ENCODE measurements at regions not wholly inside any gene's neighbourhood (a gene's known extent, or its start where the extent isn't known, plus 50 kb on each side); places are given as distances from the start of the nearest gene placed in this dataset.

DNA sequence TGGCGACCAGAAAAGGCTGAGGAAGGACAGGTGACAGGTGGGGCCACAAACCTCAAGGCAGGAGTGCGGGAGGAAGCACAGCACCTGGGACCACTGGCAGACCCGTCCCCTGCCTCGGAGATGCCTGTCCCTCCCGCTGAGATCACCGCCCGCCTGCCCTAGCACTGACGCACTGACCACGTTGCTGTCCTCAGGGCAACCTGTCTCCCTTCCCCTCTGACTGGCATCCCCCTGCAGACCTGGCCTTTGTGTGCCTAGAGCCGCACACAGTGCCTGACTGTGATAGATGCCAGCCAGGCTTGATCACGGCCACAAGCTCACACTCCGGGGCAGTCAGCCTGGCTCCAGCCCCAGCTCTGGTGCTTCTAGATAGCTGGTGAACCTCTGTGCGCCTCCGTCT lies 58.4 kb upstream of the EN2 start:
- no peak for TF ChIP-seq POLR2AphosphoS5 (IDR thresholded peaks at IDR 0.05; ENCODE audit: insufficient read depth, low read depth, low read length)
- TF ChIP-seq POLR2A (IDR thresholded peaks at IDR 0.05; ENCODE audit: low read depth, low read length) = no peak
- TF ChIP-seq, protein P1, sequence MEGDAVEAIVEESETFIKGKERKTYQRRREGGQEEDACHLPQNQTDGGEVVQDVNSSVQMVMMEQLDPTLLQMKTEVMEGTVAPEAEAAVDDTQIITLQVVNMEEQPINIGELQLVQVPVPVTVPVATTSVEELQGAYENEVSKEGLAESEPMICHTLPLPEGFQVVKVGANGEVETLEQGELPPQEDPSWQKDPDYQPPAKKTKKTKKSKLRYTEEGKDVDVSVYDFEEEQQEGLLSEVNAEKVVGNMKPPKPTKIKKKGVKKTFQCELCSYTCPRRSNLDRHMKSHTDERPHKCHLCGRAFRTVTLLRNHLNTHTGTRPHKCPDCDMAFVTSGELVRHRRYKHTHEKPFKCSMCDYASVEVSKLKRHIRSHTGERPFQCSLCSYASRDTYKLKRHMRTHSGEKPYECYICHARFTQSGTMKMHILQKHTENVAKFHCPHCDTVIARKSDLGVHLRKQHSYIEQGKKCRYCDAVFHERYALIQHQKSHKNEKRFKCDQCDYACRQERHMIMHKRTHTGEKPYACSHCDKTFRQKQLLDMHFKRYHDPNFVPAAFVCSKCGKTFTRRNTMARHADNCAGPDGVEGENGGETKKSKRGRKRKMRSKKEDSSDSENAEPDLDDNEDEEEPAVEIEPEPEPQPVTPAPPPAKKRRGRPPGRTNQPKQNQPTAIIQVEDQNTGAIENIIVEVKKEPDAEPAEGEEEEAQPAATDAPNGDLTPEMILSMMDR (IDR thresholded peaks at IDR 0.05; ENCODE audit: extremely low read depth in 1 of 2, insufficient read depth in 1 of 2, low read depth in 1 of 2, low read length in 2 of 2) = no peak
- no peak for TF ChIP-seq GATA2 (IDR thresholded peaks at IDR 0.05; ENCODE audit: insufficient read depth, insufficient read length, low read depth, low read length)
- TF ChIP-seq, protein P2, sequence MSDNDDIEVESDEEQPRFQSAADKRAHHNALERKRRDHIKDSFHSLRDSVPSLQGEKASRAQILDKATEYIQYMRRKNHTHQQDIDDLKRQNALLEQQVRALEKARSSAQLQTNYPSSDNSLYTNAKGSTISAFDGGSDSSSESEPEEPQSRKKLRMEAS (IDR thresholded peaks at IDR 0.05; ENCODE audit: insufficient read depth, insufficient read length) = no peak
- TF ChIP-seq EZH2 (IDR thresholded peaks at IDR 0.05; ENCODE audit: borderline replicate concordance, low read depth, low read length, severe bottlenecking) = no peak
- no peak for TF ChIP-seq JUN (IDR thresholded peaks at IDR 0.05; ENCODE audit: borderline replicate concordance, insufficient read depth, insufficient read length, low read depth)
- TF ChIP-seq FOS (IDR thresholded peaks at IDR 0.05; ENCODE audit: borderline replicate concordance, insufficient read depth, low read length) = no peak
- TF ChIP-seq MYC (IDR thresholded peaks at IDR 0.05; ENCODE audit: low read depth, low read length) = no peak
